ENCODE measurements at regions not wholly inside any gene's neighbourhood (a gene's known extent, or its start where the extent isn't known, plus 50 kb on each side); places are given as distances from the start of the nearest gene placed in this dataset.
"Not testable (repeated sequence)": the region's sequence is repeated elsewhere in the genome, so short reads cannot be mapped to it uniquely, and the experiment has no call there.

GRCh38 chr4:148651991-148652390 is 209.8 kb upstream of the NR3C2 start:
- Histone ChIP-seq H3K36me3 (ENCODE audit: control insufficient read depth, insufficient read depth, low read length) (no peaks in the 10 kb centered on the region), H3K4me1 (ENCODE audit: control insufficient read depth, insufficient read depth, low read length) (no peaks in the 10 kb centered on the region), H3K9me3 (ENCODE audit: control insufficient read depth, insufficient read depth, low read length) (no peaks in the 10 kb centered on the region), H3K27me3 (ENCODE audit: control insufficient read depth, insufficient read depth, low read length) (no peaks in the 10 kb centered on the region), H3K4me3 (ENCODE audit: low read length) (no peak overlapping the region), H3K27ac (ENCODE audit: low read length) (no peak overlapping the region)
- no peak for DNase-seq (ENCODE audit: low read depth, low spot score)
- no CpG with 5 or more reads among the region's 2 CpGs for WGBS (ENCODE audit: insufficient coverage, insufficient read length)

GRCh38 chr4:148649652-148650331 is 207.6 kb upstream of the NR3C2 start:
- Histone ChIP-seq H3K27me3 (ENCODE audit: control insufficient read depth, insufficient read depth, low read length) (no peaks in the 10 kb centered on the region), H3K27ac (ENCODE audit: low read length) (no peak overlapping the region), H3K9me3 (ENCODE audit: control insufficient read depth, insufficient read depth, low read length) (no peaks in the 10 kb centered on the region), H3K4me3 (ENCODE audit: low read length) (no peak overlapping the region), H3K4me1 (ENCODE audit: control insufficient read depth, insufficient read depth, low read length) (no peaks in the 10 kb centered on the region), H3K36me3 (ENCODE audit: control insufficient read depth, insufficient read depth, low read length) (no peaks in the 10 kb centered on the region)
- WGBS (ENCODE audit: insufficient coverage, insufficient read length), result no CpG with 5 or more reads among the region's 1 CpG
- DNase-seq (ENCODE audit: low read depth, low spot score), result no peak

GRCh38 chr4:148643851-148644250 is 201.6 kb upstream of the NR3C2 start:
- WGBS (ENCODE audit: insufficient coverage, insufficient read length), result 100% methylated on average over 1 of the region's 2 CpGs
- no peak overlapping the region for H3K27ac ChIP-seq (ENCODE audit: low read length)
- H3K4me3 ChIP-seq (ENCODE audit: low read length), result no peak overlapping the region
- no peak for DNase-seq (ENCODE audit: low read depth, low spot score)
- H3K36me3 ChIP-seq (ENCODE audit: control insufficient read depth, insufficient read depth, low read length), result no peaks in the 10 kb centered on the region
- H3K9me3 ChIP-seq (ENCODE audit: control insufficient read depth, insufficient read depth, low read length), result no peaks in the 10 kb centered on the region
- H3K4me1 ChIP-seq (ENCODE audit: control insufficient read depth, insufficient read depth, low read length), result no peaks in the 10 kb centered on the region
- H3K27me3 ChIP-seq (ENCODE audit: control insufficient read depth, insufficient read depth, low read length), result no peaks in the 10 kb centered on the region

GRCh38 chr4:148642907-148643306 is 200.7 kb upstream of the NR3C2 start:
- no CpG with 5 or more reads among the region's 2 CpGs for WGBS (ENCODE audit: insufficient coverage, insufficient read length)
- no peaks in the 10 kb centered on the region for H3K4me1 ChIP-seq (ENCODE audit: control insufficient read depth, insufficient read depth, low read length)
- H3K36me3 ChIP-seq (ENCODE audit: control insufficient read depth, insufficient read depth, low read length), result no peaks in the 10 kb centered on the region
- no peak overlapping the region for H3K4me3 ChIP-seq (ENCODE audit: low read length)
- no peaks in the 10 kb centered on the region for H3K9me3 ChIP-seq (ENCODE audit: control insufficient read depth, insufficient read depth, low read length)
- no peak overlapping the region for H3K27ac ChIP-seq (ENCODE audit: low read length)
- DNase-seq (ENCODE audit: low read depth, low spot score), result no peak
- no peaks in the 10 kb centered on the region for H3K27me3 ChIP-seq (ENCODE audit: control insufficient read depth, insufficient read depth, low read length)

GRCh38 chr4:148638079-148638478 is 195.9 kb upstream of the NR3C2 start:
- not testable (repeated sequence) for H3K4me1 ChIP-seq (ENCODE audit: control insufficient read depth, insufficient read depth, low read length); H3K27ac ChIP-seq (ENCODE audit: low read length); H3K27me3 ChIP-seq (ENCODE audit: control insufficient read depth, insufficient read depth, low read length); DNase-seq (ENCODE audit: low read depth, low spot score); H3K9me3 ChIP-seq (ENCODE audit: control insufficient read depth, insufficient read depth, low read length); H3K4me3 ChIP-seq (ENCODE audit: low read length); H3K36me3 ChIP-seq (ENCODE audit: control insufficient read depth, insufficient read depth, low read length)
- WGBS (ENCODE audit: insufficient coverage, insufficient read length), result no CpG with 5 or more reads among the region's 2 CpGs

GRCh38 chr4:148637453-148637852 is 195.2 kb upstream of the NR3C2 start:
- not testable (repeated sequence) for DNase-seq (ENCODE audit: low read depth, low spot score); H3K4me3 ChIP-seq (ENCODE audit: low read length); H3K36me3 ChIP-seq (ENCODE audit: control insufficient read depth, insufficient read depth, low read length); H3K4me1 ChIP-seq (ENCODE audit: control insufficient read depth, insufficient read depth, low read length); H3K9me3 ChIP-seq (ENCODE audit: control insufficient read depth, insufficient read depth, low read length); H3K27me3 ChIP-seq (ENCODE audit: control insufficient read depth, insufficient read depth, low read length); H3K27ac ChIP-seq (ENCODE audit: low read length)
- WGBS (ENCODE audit: insufficient coverage, insufficient read length), result no CpG with 5 or more reads among the region's 3 CpGs

- H3K27me3 ChIP-seq (ENCODE audit: control insufficient read depth, insufficient read depth, low read length), result no peaks in the 10 kb centered on the region
- no peak overlapping the region for H3K27ac ChIP-seq (ENCODE audit: low read length)
- H3K9me3 ChIP-seq (ENCODE audit: control insufficient read depth, insufficient read depth, low read length), result peaks cover 4% of the 10 kb centered on the region
- no peaks in the 10 kb centered on the region; the same call in 1 of the 2 replicates for H3K4me1 ChIP-seq (ENCODE audit: control insufficient read depth, insufficient read depth, low read length)
- H3K4me3 ChIP-seq (ENCODE audit: low read length), result no peak overlapping the region
- no peak for DNase-seq (ENCODE audit: low read depth, low spot score)
- H3K36me3 ChIP-seq (ENCODE audit: control insufficient read depth, insufficient read depth, low read length), result 0 out of 2 replicates have a peak, but pooled peaks cover 2% of the 10 kb centered on the region
- WGBS (ENCODE audit: insufficient coverage, insufficient read length), result no CpG with 5 or more reads among the region's 3 CpGs
Observed at GRCh38 chr4:148634476-148634875, 192.3 kb upstream of the NR3C2 start.

GRCh38 chr4:148633720-148634119 is 191.5 kb upstream of the NR3C2 start:
- peaks cover 4% of the 10 kb centered on the region for H3K9me3 ChIP-seq (ENCODE audit: control insufficient read depth, insufficient read depth, low read length)
- H3K36me3 ChIP-seq (ENCODE audit: control insufficient read depth, insufficient read depth, low read length), result 0 out of 2 replicates have a peak, but pooled peaks cover 2% of the 10 kb centered on the region
- no peak overlapping the region for H3K4me3 ChIP-seq (ENCODE audit: low read length)
- DNase-seq (ENCODE audit: low read depth, low spot score), result no peak
- no peak overlapping the region for H3K27ac ChIP-seq (ENCODE audit: low read length)
- no peaks in the 10 kb centered on the region; the same call in 1 of the 2 replicates for H3K4me1 ChIP-seq (ENCODE audit: control insufficient read depth, insufficient read depth, low read length)
- WGBS (ENCODE audit: insufficient coverage, insufficient read length), result no CpG with 5 or more reads among the region's 3 CpGs
- no peaks in the 10 kb centered on the region for H3K27me3 ChIP-seq (ENCODE audit: control insufficient read depth, insufficient read depth, low read length)

- Histone ChIP-seq H3K36me3 (ENCODE audit: control insufficient read depth, insufficient read depth, low read length) (0 out of 2 replicates have a peak, but pooled peaks cover 2% of the 10 kb centered on the region), H3K27me3 (ENCODE audit: control insufficient read depth, insufficient read depth, low read length) (no peaks in the 10 kb centered on the region), H3K9me3 (ENCODE audit: control insufficient read depth, insufficient read depth, low read length) (peaks cover 4% of the 10 kb centered on the region), H3K27ac (ENCODE audit: low read length) (no peak overlapping the region), H3K4me1 (ENCODE audit: control insufficient read depth, insufficient read depth, low read length) (no peaks in the 10 kb centered on the region; the same call in 1 of the 2 replicates), H3K4me3 (ENCODE audit: low read length) (no peak overlapping the region)
- DNase-seq (ENCODE audit: low read depth, low spot score), result no peak
- WGBS (ENCODE audit: insufficient coverage, insufficient read length), result no CpG with 5 or more reads among the region's 2 CpGs
Observed at GRCh38 chr4:148632476-148632875, 190.3 kb upstream of the NR3C2 start.

- DNase-seq (ENCODE audit: low read depth, low spot score), result no peak
- WGBS (ENCODE audit: insufficient coverage, insufficient read length), result no CpG with 5 or more reads among the region's 1 CpG
- H3K27me3 ChIP-seq (ENCODE audit: control insufficient read depth, insufficient read depth, low read length), result no peaks in the 10 kb centered on the region
- no peaks in the 10 kb centered on the region for H3K36me3 ChIP-seq (ENCODE audit: control insufficient read depth, insufficient read depth, low read length)
- H3K9me3 ChIP-seq (ENCODE audit: control insufficient read depth, insufficient read depth, low read length), result no peaks in the 10 kb centered on the region
- no peaks in the 10 kb centered on the region for H3K4me1 ChIP-seq (ENCODE audit: control insufficient read depth, insufficient read depth, low read length)
- H3K4me3 ChIP-seq (ENCODE audit: low read length), result no peak overlapping the region
- no peak overlapping the region for H3K27ac ChIP-seq (ENCODE audit: low read length)
Observed at GRCh38 chr4:148630051-148630450, 187.8 kb upstream of the NR3C2 start.

- Histone ChIP-seq H3K27ac (ENCODE audit: low read length) (no peak overlapping the region), H3K27me3 (ENCODE audit: control insufficient read depth, insufficient read depth, low read length) (no peaks in the 10 kb centered on the region), H3K36me3 (ENCODE audit: control insufficient read depth, insufficient read depth, low read length) (no peaks in the 10 kb centered on the region), H3K4me1 (ENCODE audit: control insufficient read depth, insufficient read depth, low read length) (no peaks in the 10 kb centered on the region), H3K4me3 (ENCODE audit: low read length) (no peak overlapping the region), H3K9me3 (ENCODE audit: control insufficient read depth, insufficient read depth, low read length) (no peaks in the 10 kb centered on the region)
- no peak for DNase-seq (ENCODE audit: low read depth, low spot score)
Observed at GRCh38 chr4:148618856-148619255, 176.6 kb upstream of the NR3C2 start.

All from iPS DF 6.9 (cell line).